ENCODE measurements at regions not wholly inside any gene's neighbourhood (a gene's known extent, or its start where the extent isn't known, plus 50 kb on each side); places are given as distances from the start of the nearest gene placed in this dataset.
A peak's percentile ranks its signal among the peaks of the same experiment; 100 is the strongest.
"Not testable (repeated sequence)": the region's sequence is repeated elsewhere in the genome, so short reads cannot be mapped to it uniquely, and the experiment has no call there.

- no peak for TF ChIP-seq CTCF (conservative IDR thresholded peaks at IDR 0.05; ENCODE audit: low read depth, low read length)
- DNase-seq (ENCODE audit: low read depth), result no peak
- H3K4me3 ChIP-seq (ENCODE audit: low read depth, low read length), result no peak overlapping the region
Observed at GRCh38 chr4:184906480-184907097, 80.8 kb upstream of the ACSL1 start.

- DNase-seq (ENCODE audit: low read depth), result no peak
Observed at GRCh38 chr4:184907216-184907615, 81.4 kb upstream of the ACSL1 start.

GRCh38 chr4:184907810-184908209, 82.0 kb upstream of the ACSL1 start:
- no peak for TF ChIP-seq CTCF (conservative IDR thresholded peaks at IDR 0.05; ENCODE audit: low read depth, low read length)

More at GRCh38 chr4:184907216-184907615, 81.4 kb upstream of the ACSL1 start:
- H3K4me3 ChIP-seq (ENCODE audit: low read depth, low read length), result no peak overlapping the region
- TF ChIP-seq CTCF (conservative IDR thresholded peaks at IDR 0.05; ENCODE audit: low read depth, low read length), result peak; percentile 13

GRCh38 chr4:184911310-184911709, 85.5 kb upstream of the ACSL1 start:
- no peak for DNase-seq (ENCODE audit: low read depth)
- no peak for TF ChIP-seq CTCF (conservative IDR thresholded peaks at IDR 0.05; ENCODE audit: low read depth, low read length)
- no peak overlapping the region for H3K4me3 ChIP-seq (ENCODE audit: low read depth, low read length)

More at GRCh38 chr4:184907810-184908209, 82.0 kb upstream of the ACSL1 start:
- no peak overlapping the region for H3K4me3 ChIP-seq (ENCODE audit: low read depth, low read length)
- DNase-seq (ENCODE audit: low read depth), result no peak

- no peak for TF ChIP-seq CTCF (conservative IDR thresholded peaks at IDR 0.05; ENCODE audit: low read depth, low read length)
- no peak for DNase-seq (ENCODE audit: low read depth)
- no peak overlapping the region for H3K4me3 ChIP-seq (ENCODE audit: low read depth, low read length)
Observed at GRCh38 chr4:184913356-184914143, 87.8 kb upstream of the ACSL1 start.

- DNase-seq (ENCODE audit: low read depth); H3K4me3 ChIP-seq (ENCODE audit: low read depth, low read length): not testable (repeated sequence)
Observed at GRCh38 chr4:184918799-184919198, 93.0 kb upstream of the ACSL1 start.

- no peak for DNase-seq (ENCODE audit: low read depth)
- TF ChIP-seq CTCF (conservative IDR thresholded peaks at IDR 0.05; ENCODE audit: low read depth, low read length), result no peak
- no peak overlapping the region for H3K4me3 ChIP-seq (ENCODE audit: low read depth, low read length)
Observed at GRCh38 chr4:184921456-184921855, 95.7 kb upstream of the ACSL1 start.

Data from epithelial cell of proximal tubule (primary cell).